PC-9 (cell line): ENCODE measurements at regions not wholly inside any gene's neighbourhood (a gene's known extent, or its start where the extent isn't known, plus 50 kb on each side); places are given as distances from the start of the nearest gene placed in this dataset.

ENCODE experiments used
- EZH2 ChIP-seq: fragments of 200-600 bp; sonication (generic); IDR thresholded peaks from 2 replicates; pipeline ENCODE4 v1.8.0; 2017; ENCODE audit warnings: antibody characterized with exemption, low read depth
- TF ChIP-seq, protein P1 (sequence below): fragments of 200-600 bp; sonication (generic); conservative IDR thresholded peaks from 2 replicates; pipeline ENCODE4 v1.6.1; 2017; ENCODE audit warnings: mixed run types, antibody characterized with exemption, mild to moderate bottlenecking, moderate library complexity

DNA sequence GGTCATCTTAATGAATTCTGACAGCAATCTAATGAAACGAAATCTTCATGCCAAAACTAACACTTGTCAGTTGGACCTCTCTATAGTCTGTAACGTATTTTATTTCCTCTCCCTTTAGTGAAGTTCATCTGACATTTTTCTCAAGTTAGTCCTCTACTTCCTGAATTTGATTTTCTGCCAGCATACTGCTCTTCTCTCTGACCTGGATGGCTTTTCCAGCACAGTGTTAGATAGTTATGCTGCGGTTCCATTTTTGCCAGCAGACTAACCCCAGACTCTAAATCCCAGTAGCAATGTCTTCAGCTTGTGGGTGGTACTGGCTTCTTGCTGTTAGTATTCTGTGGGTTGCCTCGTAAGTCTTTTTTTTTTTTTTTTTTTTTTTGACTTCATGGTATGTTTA lies 146.7 kb upstream of the VEGFC start:
- no peak for TF ChIP-seq EZH2
- TF ChIP-seq, protein P1, sequence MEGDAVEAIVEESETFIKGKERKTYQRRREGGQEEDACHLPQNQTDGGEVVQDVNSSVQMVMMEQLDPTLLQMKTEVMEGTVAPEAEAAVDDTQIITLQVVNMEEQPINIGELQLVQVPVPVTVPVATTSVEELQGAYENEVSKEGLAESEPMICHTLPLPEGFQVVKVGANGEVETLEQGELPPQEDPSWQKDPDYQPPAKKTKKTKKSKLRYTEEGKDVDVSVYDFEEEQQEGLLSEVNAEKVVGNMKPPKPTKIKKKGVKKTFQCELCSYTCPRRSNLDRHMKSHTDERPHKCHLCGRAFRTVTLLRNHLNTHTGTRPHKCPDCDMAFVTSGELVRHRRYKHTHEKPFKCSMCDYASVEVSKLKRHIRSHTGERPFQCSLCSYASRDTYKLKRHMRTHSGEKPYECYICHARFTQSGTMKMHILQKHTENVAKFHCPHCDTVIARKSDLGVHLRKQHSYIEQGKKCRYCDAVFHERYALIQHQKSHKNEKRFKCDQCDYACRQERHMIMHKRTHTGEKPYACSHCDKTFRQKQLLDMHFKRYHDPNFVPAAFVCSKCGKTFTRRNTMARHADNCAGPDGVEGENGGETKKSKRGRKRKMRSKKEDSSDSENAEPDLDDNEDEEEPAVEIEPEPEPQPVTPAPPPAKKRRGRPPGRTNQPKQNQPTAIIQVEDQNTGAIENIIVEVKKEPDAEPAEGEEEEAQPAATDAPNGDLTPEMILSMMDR = no peak
